ENCODE measurements at regions not wholly inside any gene's neighbourhood (a gene's known extent, or its start where the extent isn't known, plus 50 kb on each side); places are given as distances from the start of the nearest gene placed in this dataset.

- TF ChIP-seq CTCF (IDR thresholded peaks at IDR 0.05; ENCODE audit: low read length): no peak
- no peak for TF ChIP-seq EZH2 (IDR thresholded peaks at IDR 0.05; ENCODE audit: borderline replicate concordance, low read length)
Observed at GRCh38 chr17:63290351-63290750, 155.8 kb downstream of the CYB561 start.
